ENCODE measurements at regions not wholly inside any gene's neighbourhood (a gene's known extent, or its start where the extent isn't known, plus 50 kb on each side); places are given as distances from the start of the nearest gene placed in this dataset.

DNA sequence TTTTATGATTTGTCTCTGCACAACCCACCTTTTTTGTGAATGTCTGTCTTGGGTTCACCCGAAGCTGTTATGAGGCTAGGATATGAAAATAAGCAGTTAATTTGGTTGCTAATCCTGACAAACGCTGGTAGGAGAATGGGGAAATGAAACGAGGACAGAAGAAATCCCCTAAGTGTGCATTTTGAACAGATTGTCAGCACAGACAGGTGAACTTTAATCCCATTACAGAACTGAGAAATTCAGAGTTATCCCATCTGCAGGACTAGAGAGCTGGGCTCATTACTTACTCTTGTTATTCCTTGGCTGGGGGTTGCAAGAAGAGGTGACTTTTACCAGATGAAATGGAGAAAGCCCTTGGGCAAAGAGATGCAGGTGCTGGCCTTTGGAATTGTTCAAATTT is 123.3 kb upstream of the NYAP2 start:
- Histone ChIP-seq H2AFZ (ENCODE audit: low read length) (no peak overlapping the region), H3K36me3 (replicated peaks in 1 of 2; ENCODE audit: control insufficient read depth in 1 of 2, insufficient read depth in 2 of 2, low read length in 2 of 2) (no peaks in the 10 kb centered on the region), H3K27ac (ENCODE audit: extremely low read length, insufficient read depth, low read length) (no peak overlapping the region), H3K4me2 (ENCODE audit: low read depth, low read length) (no peak overlapping the region), H3K27me3 (ENCODE audit: control insufficient read depth in 1 of 2, insufficient read depth in 2 of 2, low read length in 2 of 2) (no peaks in the 10 kb centered on the region), H3K4me3 (replicated peaks in 1 of 3; ENCODE audit: insufficient read depth in 1 of 3, low read depth in 2 of 3, low read length in 3 of 3) (no peak overlapping the region), H3K9ac (ENCODE audit: insufficient read depth, low read depth, low read length) (no peak overlapping the region), H3K79me2 (ENCODE audit: insufficient read depth, low read length) (no peaks in the 10 kb centered on the region), H3K4me1 (ENCODE audit: insufficient read depth, low read length) (no peaks in the 10 kb centered on the region), H4K20me1 (ENCODE audit: insufficient read depth, low read length) (no peaks in the 10 kb centered on the region), H3K9me3 (ENCODE audit: low read length) (peaks cover 43% of the 10 kb centered on the region)
- BruUV-seq (replicated peaks), result no TSS peak
- ATAC-seq (no peak), FAIRE-seq (no peak), DNase-seq (ENCODE audit: low spot score) (no peak)
- no peak for TF ChIP-seq PLRG1 (conservative IDR thresholded peaks at IDR 0.05)
- ChIA-PET POLR2A (no interaction called here), CTCF (ENCODE audit: low intra/inter-chr PET ratio, low total read pairs) (no interaction called here)
- intact Hi-C loops (cut with micrococcal nuclease; ENCODE audit: unreplicated experiment) (no loop called here), in situ Hi-C loops (cut with HindIII; ENCODE audit: extremely low pct_ligation_motif_present, low pct_unique_long_range_greater_than_20kb) (no loop called here)
- WGBS (ENCODE audit: low lambda C conversion rate), result 0% methylated on average over 3 of the region's 3 CpGs

GRCh38 chr2:225275443-225275842 is 124.1 kb upstream of the NYAP2 start:
- intact Hi-C loops (cut with micrococcal nuclease; ENCODE audit: unreplicated experiment) (no loop called here), in situ Hi-C loops (cut with HindIII; ENCODE audit: extremely low pct_ligation_motif_present, low pct_unique_long_range_greater_than_20kb) (no loop called here)
- Histone ChIP-seq H2AFZ (ENCODE audit: low read length) (no peak overlapping the region), H3K27me3 (ENCODE audit: control insufficient read depth in 1 of 2, insufficient read depth in 2 of 2, low read length in 2 of 2) (no peaks in the 10 kb centered on the region), H3K79me2 (ENCODE audit: insufficient read depth, low read length) (no peaks in the 10 kb centered on the region), H3K9me3 (ENCODE audit: low read length) (peaks cover 49% of the 10 kb centered on the region), H3K4me3 (replicated peaks in 1 of 3; ENCODE audit: insufficient read depth in 1 of 3, low read depth in 2 of 3, low read length in 3 of 3) (no peak overlapping the region), H3K4me2 (ENCODE audit: low read depth, low read length) (no peak overlapping the region), H3K27ac (ENCODE audit: extremely low read length, insufficient read depth, low read length) (no peak overlapping the region), H3K9ac (ENCODE audit: insufficient read depth, low read depth, low read length) (no peak overlapping the region), H3K4me1 (ENCODE audit: insufficient read depth, low read length) (no peaks in the 10 kb centered on the region), H3K36me3 (replicated peaks in 1 of 2; ENCODE audit: control insufficient read depth in 1 of 2, insufficient read depth in 2 of 2, low read length in 2 of 2) (no peaks in the 10 kb centered on the region), H4K20me1 (ENCODE audit: insufficient read depth, low read length) (no peaks in the 10 kb centered on the region)
- FAIRE-seq (no peak), ATAC-seq (no peak), DNase-seq (ENCODE audit: low spot score) (no peak)
- CTCF ChIA-PET (ENCODE audit: low intra/inter-chr PET ratio, low total read pairs), result no interaction called here
- no peak for TF ChIP-seq PHF5A (CRISPR knock-in tag; IDR thresholded peaks at IDR 0.05; ENCODE audit: low read depth, unreplicated experiment)
- no peak for TF ChIP-seq YEATS4 (CRISPR knock-in tag; IDR thresholded peaks at IDR 0.05; ENCODE audit: borderline replicate concordance)
- TF ChIP-seq RXRA (CRISPR knock-in tag; IDR thresholded peaks at IDR 0.05), result no peak
- TF ChIP-seq SRF (IDR thresholded peaks at IDR 0.05; ENCODE audit: low read depth, low read length), result no peak
- TF ChIP-seq JUNB (CRISPR knock-in tag; IDR thresholded peaks at IDR 0.05; ENCODE audit: borderline replicate concordance), result no peak
- no peak for TF ChIP-seq ELF4 (CRISPR knock-in tag; IDR thresholded peaks at IDR 0.05; ENCODE audit: borderline replicate concordance)
- TF ChIP-seq ASH2L (IDR thresholded peaks at IDR 0.05; ENCODE audit: insufficient read length, low read depth, low read length), result no peak
- TF ChIP-seq ZUFSP (CRISPR knock-in tag; IDR thresholded peaks at IDR 0.05; ENCODE audit: borderline replicate concordance), result no peak
- no peak for TF ChIP-seq HNRNPUL1 (IDR thresholded peaks at IDR 0.05; ENCODE audit: low read depth, low read length)
- no peak for TF ChIP-seq ZBTB1 (CRISPR knock-in tag; IDR thresholded peaks at IDR 0.05; ENCODE audit: borderline replicate concordance)
- TF ChIP-seq SSRP1 (CRISPR knock-in tag; IDR thresholded peaks at IDR 0.05), result no peak
- TF ChIP-seq ZBTB21 (CRISPR knock-in tag; IDR thresholded peaks at IDR 0.05), result no peak
- TF ChIP-seq ZNF644 (CRISPR knock-in tag; IDR thresholded peaks at IDR 0.05; ENCODE audit: low read depth), result no peak
- no peak for TF ChIP-seq ZNF382 (CRISPR knock-in tag; IDR thresholded peaks at IDR 0.05; ENCODE audit: borderline replicate concordance)
- TF ChIP-seq ZNF3 (CRISPR knock-in tag; IDR thresholded peaks at IDR 0.05), result no peak
- no peak for TF ChIP-seq IRF2 (CRISPR knock-in tag; IDR thresholded peaks at IDR 0.05)
- no peak for TF ChIP-seq NFYC (CRISPR knock-in tag; IDR thresholded peaks at IDR 0.05)
- no peak for TF ChIP-seq MED8 (CRISPR knock-in tag; IDR thresholded peaks at IDR 0.05; ENCODE audit: insufficient replicate concordance)
- BruUV-seq (replicated peaks), result no TSS peak
- POLR2A ChIA-PET, result no interaction called here
